ENCODE measurements at regions not wholly inside any gene's neighbourhood (a gene's known extent, or its start where the extent isn't known, plus 50 kb on each side); places are given as distances from the start of the nearest gene placed in this dataset.

DNA sequence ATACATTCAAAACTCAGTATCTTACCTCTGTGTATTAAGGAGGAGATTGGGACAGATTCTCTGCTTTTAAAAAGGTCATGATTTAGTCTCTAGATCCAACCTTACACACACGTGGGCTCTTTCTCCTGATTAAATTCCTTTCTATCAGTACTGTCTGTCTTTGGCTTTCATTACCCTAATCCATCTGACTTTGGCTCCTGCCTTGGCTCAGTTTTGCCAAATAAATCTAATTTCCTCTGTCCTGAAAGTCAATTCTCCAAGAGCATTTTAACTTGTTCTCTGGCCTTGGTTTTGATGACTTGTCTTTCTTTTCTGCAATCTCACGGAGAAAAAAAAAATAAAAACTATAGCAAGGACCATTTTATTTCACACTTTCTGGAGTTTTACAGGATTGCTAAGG, 176.6 kb upstream of the PDGFD start (continued):
- TF ChIP-seq, protein P1, sequence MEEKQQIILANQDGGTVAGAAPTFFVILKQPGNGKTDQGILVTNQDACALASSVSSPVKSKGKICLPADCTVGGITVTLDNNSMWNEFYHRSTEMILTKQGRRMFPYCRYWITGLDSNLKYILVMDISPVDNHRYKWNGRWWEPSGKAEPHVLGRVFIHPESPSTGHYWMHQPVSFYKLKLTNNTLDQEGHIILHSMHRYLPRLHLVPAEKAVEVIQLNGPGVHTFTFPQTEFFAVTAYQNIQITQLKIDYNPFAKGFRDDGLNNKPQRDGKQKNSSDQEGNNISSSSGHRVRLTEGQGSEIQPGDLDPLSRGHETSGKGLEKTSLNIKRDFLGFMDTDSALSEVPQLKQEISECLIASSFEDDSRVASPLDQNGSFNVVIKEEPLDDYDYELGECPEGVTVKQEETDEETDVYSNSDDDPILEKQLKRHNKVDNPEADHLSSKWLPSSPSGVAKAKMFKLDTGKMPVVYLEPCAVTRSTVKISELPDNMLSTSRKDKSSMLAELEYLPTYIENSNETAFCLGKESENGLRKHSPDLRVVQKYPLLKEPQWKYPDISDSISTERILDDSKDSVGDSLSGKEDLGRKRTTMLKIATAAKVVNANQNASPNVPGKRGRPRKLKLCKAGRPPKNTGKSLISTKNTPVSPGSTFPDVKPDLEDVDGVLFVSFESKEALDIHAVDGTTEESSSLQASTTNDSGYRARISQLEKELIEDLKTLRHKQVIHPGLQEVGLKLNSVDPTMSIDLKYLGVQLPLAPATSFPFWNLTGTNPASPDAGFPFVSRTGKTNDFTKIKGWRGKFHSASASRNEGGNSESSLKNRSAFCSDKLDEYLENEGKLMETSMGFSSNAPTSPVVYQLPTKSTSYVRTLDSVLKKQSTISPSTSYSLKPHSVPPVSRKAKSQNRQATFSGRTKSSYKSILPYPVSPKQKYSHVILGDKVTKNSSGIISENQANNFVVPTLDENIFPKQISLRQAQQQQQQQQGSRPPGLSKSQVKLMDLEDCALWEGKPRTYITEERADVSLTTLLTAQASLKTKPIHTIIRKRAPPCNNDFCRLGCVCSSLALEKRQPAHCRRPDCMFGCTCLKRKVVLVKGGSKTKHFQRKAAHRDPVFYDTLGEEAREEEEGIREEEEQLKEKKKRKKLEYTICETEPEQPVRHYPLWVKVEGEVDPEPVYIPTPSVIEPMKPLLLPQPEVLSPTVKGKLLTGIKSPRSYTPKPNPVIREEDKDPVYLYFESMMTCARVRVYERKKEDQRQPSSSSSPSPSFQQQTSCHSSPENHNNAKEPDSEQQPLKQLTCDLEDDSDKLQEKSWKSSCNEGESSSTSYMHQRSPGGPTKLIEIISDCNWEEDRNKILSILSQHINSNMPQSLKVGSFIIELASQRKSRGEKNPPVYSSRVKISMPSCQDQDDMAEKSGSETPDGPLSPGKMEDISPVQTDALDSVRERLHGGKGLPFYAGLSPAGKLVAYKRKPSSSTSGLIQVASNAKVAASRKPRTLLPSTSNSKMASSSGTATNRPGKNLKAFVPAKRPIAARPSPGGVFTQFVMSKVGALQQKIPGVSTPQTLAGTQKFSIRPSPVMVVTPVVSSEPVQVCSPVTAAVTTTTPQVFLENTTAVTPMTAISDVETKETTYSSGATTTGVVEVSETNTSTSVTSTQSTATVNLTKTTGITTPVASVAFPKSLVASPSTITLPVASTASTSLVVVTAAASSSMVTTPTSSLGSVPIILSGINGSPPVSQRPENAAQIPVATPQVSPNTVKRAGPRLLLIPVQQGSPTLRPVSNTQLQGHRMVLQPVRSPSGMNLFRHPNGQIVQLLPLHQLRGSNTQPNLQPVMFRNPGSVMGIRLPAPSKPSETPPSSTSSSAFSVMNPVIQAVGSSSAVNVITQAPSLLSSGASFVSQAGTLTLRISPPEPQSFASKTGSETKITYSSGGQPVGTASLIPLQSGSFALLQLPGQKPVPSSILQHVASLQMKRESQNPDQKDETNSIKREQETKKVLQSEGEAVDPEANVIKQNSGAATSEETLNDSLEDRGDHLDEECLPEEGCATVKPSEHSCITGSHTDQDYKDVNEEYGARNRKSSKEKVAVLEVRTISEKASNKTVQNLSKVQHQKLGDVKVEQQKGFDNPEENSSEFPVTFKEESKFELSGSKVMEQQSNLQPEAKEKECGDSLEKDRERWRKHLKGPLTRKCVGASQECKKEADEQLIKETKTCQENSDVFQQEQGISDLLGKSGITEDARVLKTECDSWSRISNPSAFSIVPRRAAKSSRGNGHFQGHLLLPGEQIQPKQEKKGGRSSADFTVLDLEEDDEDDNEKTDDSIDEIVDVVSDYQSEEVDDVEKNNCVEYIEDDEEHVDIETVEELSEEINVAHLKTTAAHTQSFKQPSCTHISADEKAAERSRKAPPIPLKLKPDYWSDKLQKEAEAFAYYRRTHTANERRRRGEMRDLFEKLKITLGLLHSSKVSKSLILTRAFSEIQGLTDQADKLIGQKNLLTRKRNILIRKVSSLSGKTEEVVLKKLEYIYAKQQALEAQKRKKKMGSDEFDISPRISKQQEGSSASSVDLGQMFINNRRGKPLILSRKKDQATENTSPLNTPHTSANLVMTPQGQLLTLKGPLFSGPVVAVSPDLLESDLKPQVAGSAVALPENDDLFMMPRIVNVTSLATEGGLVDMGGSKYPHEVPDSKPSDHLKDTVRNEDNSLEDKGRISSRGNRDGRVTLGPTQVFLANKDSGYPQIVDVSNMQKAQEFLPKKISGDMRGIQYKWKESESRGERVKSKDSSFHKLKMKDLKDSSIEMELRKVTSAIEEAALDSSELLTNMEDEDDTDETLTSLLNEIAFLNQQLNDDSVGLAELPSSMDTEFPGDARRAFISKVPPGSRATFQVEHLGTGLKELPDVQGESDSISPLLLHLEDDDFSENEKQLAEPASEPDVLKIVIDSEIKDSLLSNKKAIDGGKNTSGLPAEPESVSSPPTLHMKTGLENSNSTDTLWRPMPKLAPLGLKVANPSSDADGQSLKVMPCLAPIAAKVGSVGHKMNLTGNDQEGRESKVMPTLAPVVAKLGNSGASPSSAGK (IDR thresholded peaks at IDR 0.05): no peak

All from K562 (cell line).